Breast epithelium (tissue), 3 donors: ENCODE measurements at regions not wholly inside any gene's neighbourhood (a gene's known extent, or its start where the extent isn't known, plus 50 kb on each side); places are given as distances from the start of the nearest gene placed in this dataset.

Source experiments
- POLR2A ChIP-seq: fragments of 450-650 bp; IDR thresholded peaks from one replicate; pipeline ENCODE4 v1.6.1; 2016; ENCODE audit warnings: antibody characterized with exemption, mild to moderate bottlenecking, moderate library complexity
- POLR2AphosphoS5 ChIP-seq, 3 donors: sonication (generic); formaldehyde crosslinking; IDR thresholded peaks; one replicate each; pipeline ENCODE4 v1.6.1; 2017; ENCODE audit warnings: antibody characterized with exemption in 3 of 3
- TF ChIP-seq, protein P1 (sequence below), 3 donors: fragments of 450-650 bp; IDR thresholded peaks; one replicate each; pipeline ENCODE4 v1.5.1; 2016 to 2017; ENCODE audit warnings: antibody characterized with exemption in 3 of 3, mild to moderate bottlenecking in 3 of 3, moderate library complexity in 3 of 3

DNA sequence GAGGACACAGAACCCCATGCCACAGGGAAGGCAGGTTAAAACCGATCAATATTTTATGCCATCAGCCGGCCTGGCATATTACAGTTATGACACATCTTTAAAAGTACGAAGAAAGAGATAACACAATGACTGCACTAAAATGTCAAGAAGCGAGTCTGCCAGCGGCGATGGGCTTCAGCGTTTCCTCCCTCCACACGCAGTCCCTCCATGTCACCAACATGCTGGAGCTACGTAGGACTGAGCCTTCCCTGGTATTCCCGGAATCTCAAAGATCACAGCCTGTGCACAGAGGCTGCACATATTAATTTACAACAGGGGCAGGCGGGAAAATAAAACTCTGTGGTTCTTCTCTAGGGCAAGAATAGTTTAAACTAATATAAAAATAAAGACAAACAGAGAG lies 257.7 kb downstream of the IRX1 start:
- TF ChIP-seq POLR2AphosphoS5 (IDR thresholded peaks at IDR 0.05): no peak
- TF ChIP-seq, protein P1, sequence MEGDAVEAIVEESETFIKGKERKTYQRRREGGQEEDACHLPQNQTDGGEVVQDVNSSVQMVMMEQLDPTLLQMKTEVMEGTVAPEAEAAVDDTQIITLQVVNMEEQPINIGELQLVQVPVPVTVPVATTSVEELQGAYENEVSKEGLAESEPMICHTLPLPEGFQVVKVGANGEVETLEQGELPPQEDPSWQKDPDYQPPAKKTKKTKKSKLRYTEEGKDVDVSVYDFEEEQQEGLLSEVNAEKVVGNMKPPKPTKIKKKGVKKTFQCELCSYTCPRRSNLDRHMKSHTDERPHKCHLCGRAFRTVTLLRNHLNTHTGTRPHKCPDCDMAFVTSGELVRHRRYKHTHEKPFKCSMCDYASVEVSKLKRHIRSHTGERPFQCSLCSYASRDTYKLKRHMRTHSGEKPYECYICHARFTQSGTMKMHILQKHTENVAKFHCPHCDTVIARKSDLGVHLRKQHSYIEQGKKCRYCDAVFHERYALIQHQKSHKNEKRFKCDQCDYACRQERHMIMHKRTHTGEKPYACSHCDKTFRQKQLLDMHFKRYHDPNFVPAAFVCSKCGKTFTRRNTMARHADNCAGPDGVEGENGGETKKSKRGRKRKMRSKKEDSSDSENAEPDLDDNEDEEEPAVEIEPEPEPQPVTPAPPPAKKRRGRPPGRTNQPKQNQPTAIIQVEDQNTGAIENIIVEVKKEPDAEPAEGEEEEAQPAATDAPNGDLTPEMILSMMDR (IDR thresholded peaks at IDR 0.05): no peak
- no peak for TF ChIP-seq POLR2A
